Renal cortical epithelial cell (primary cell): ENCODE measurements at regions not wholly inside any gene's neighbourhood (a gene's known extent, or its start where the extent isn't known, plus 50 kb on each side); places are given as distances from the start of the nearest gene placed in this dataset.

Experiments
- DNase-seq: peaks from one replicate; pipeline ENCODE4 v3.0.0-alpha.2; 2011; ENCODE audit warnings: low read depth

- DNase-seq: no peak
Observed at GRCh38 chr1:38547321-38547720, 312.3 kb downstream of the RRAGC start.

GRCh38 chr1:38546636-38547035, 312.9 kb downstream of the RRAGC start:
- DNase-seq: no peak

- DNase-seq: peak; percentile 29
Observed at GRCh38 chr1:38541223-38541622, 318.3 kb downstream of the RRAGC start.

- DNase-seq: no peak
Observed at GRCh38 chr1:38539931-38540330, 319.6 kb downstream of the RRAGC start.

GRCh38 chr1:38538834-38539233, 320.7 kb downstream of the RRAGC start:
- no peak for DNase-seq

- DNase-seq: no peak
Observed at GRCh38 chr1:38536089-38536488, 323.5 kb downstream of the RRAGC start.

GRCh38 chr1:38534473-38534823, 325.1 kb downstream of the RRAGC start:
- no peak for DNase-seq

GRCh38 chr1:38533772-38534472, 325.6 kb downstream of the RRAGC start:
- no peak for DNase-seq

- DNase-seq: no peak
Observed at GRCh38 chr1:38530957-38531356, 328.6 kb downstream of the RRAGC start.

- DNase-seq: no peak
Observed at GRCh38 chr1:38529946-38530345, 329.6 kb downstream of the RRAGC start.

- DNase-seq: no peak
Observed at GRCh38 chr1:38529391-38529790, 330.2 kb downstream of the RRAGC start.

- DNase-seq: no peak
Observed at GRCh38 chr1:38528623-38529022, 330.9 kb downstream of the RRAGC start.

- DNase-seq: peak; percentile 1
Observed at GRCh38 chr1:38527373-38527966, 332.1 kb downstream of the RRAGC start.

- no peak for DNase-seq
Observed at GRCh38 chr1:38526046-38526445, 333.5 kb downstream of the RRAGC start.

GRCh38 chr1:38525343-38526043, 334.1 kb downstream of the RRAGC start:
- DNase-seq: no peak

- DNase-seq: no peak
Observed at GRCh38 chr1:38524025-38524641, 335.4 kb downstream of the RRAGC start.

GRCh38 chr1:38523568-38523939, 336.0 kb downstream of the RRAGC start:
- DNase-seq: no peak

- no peak for DNase-seq
Observed at GRCh38 chr1:38522915-38523567, 336.5 kb downstream of the RRAGC start.

- DNase-seq: no peak
Observed at GRCh38 chr1:38516560-38516959, 343.0 kb downstream of the RRAGC start.

- no peak for DNase-seq
Observed at GRCh38 chr1:38512789-38513188, 346.8 kb downstream of the RRAGC start.

- DNase-seq: no peak
Observed at GRCh38 chr1:38512024-38512767, 347.4 kb downstream of the RRAGC start.

GRCh38 chr1:38508232-38508631, 351.3 kb downstream of the RRAGC start:
- no peak for DNase-seq
